Activated CD4-positive, alpha-beta T cell treated with anti-CD3 and anti-CD28 coated beads, Interleukin-2, amount 50 U/mL, for 16 hours (primary cell): ENCODE measurements at regions not wholly inside any gene's neighbourhood (a gene's known extent, or its start where the extent isn't known, plus 50 kb on each side); places are given as distances from the start of the nearest gene placed in this dataset.
"Not testable (repeated sequence)": the region's sequence is repeated elsewhere in the genome, so short reads cannot be mapped to it uniquely, and the experiment has no call there.

ENCODE experiments used
- DNase-seq: peaks from one replicate; pipeline ENCODE4 v3.0.0-alpha.2; 2020

DNA sequence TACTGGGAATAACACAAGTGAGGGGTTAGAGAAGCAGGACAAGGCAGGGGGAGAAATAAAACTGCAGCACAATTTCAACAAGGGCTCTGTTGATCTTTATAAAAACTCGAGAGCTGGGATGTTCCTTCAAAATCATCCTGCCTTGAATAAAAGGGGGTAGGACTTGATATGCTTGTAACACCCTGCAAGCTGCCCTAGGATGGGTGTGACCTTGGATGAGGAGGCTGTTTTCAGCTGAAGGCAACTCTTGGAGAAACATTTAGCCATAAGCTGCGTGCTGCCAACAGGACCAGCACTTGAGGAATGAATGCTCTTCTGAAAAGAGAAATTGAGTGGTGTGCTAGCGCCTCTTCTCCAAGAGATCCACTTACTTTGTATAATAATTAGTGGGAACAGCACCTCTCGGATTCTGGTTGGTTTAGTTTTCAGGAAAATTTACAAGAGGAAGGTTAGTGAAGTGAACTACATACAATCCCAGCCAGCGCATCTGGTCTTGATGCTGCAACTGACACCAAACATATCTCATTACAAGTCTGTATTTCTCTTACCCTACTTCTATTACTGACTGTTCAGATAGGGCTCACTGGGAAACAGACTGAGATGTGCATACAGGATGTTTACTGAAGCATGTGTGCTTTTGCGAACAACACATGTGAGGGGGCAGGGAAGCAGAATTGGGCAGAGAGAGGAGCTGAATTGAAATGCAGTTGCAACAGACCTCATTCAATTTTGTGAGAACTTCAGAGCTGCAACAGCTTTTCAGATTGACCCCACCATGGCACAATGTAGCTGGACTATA, 643.0 kb upstream of the GOLIM4 start:
- no peak for DNase-seq

DNA sequence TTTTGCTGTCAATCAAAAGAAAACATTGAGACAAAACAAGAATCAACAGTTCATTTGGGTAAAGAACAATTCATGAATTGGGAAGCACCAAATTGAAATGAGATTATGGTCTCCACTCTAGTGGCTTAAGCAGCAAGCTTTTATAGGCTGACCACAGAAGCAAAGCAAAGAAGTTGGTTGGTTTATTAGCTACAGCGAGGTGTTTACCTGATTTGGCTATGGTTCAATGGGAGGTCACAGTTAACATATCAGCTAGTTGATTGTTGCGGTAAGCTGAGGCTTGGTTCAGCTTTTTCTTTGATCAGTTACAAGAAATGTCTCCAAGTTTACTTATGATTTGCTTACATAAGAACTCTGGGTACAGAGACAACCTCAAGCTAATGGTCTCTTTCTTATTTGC, 640.5 kb upstream of the GOLIM4 start:
- no peak for DNase-seq

DNA sequence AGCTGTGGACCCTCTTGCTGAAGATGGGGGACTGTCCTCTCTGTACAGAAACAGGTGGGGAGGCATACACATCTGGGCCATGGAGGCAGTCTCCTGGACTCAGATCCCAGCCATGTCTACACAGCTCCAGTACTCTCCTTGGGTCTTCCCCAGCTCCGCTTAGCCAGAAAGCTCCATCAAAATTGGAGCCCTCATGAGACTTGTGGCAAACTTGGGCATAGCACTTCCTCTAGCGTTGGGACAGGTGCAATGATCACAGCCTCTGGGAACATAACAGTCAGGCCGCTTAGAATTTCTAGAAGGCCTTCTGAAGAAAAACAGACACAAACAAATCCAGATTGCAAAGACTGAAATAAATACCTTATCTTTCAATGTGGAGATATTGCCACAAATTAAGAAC, 634.3 kb upstream of the GOLIM4 start:
- no peak for DNase-seq

DNA sequence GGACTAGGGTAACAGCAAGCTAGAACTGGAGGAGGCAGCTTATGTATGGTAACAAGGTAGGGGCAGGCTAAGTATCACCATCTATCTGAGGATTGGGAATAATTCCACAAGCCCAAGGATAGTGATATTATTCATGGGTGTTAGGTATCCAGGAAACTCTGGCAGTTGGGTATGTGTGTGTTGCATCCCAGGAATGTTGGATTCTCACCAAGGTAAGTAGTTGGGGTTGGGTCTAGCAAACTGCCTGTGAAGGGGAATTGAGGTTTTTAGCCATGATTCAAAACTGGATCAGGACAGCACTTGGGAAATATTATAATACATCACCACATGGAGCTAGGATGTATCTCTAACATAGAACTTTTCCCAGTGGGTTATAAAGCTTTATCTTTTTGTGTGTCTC, 626.4 kb upstream of the GOLIM4 start:
- no peak for DNase-seq

DNA sequence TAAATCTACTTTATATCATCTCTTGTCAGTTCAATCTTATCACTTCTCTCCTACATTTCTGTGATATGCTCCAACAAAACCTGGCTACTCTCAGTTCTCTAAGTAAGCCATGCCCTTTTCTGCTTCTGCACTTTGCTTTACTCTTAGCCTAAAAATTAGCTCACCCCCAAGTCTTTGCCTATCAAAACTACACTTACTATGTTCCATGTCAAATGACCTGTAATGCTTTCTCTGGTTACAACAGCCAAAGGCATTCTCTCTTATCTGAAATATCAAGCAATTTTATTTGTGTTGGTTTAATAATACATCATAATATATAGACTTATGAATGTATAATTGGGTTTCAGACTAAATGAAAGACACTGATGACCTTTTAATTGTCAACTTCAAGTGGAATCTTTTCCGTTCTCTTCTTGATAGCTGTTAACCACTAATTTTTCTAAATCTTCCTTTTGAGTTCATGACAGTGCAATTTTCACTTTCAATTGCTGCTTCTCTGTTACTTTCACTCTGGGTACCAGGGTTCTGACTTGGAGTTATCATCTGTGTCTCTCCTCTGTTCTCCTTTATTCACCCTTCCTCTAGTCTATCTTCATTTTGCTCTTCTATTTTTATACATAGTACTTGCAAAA, 619.0 kb upstream of the GOLIM4 start:
- DNase-seq: peak; percentile 2

DNA sequence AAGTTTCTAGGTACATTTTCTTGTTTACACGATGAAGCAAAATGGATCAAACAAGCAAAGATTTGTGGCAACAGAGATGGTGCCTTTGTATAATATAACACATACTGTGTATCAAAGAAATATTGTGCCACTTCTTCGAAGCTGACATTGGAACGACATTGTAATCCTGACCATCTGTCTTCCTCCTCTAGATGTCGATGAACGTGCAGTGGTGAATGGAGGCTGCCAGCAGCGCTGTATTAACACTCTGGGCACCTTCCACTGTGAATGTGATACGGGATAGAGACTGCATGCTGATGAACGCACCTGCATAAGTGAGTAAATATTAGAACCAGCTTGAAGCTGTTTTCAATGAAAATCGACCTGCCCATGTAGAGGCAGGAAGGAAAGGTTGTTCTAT, 613.3 kb upstream of the GOLIM4 start:
- no peak for DNase-seq

DNA sequence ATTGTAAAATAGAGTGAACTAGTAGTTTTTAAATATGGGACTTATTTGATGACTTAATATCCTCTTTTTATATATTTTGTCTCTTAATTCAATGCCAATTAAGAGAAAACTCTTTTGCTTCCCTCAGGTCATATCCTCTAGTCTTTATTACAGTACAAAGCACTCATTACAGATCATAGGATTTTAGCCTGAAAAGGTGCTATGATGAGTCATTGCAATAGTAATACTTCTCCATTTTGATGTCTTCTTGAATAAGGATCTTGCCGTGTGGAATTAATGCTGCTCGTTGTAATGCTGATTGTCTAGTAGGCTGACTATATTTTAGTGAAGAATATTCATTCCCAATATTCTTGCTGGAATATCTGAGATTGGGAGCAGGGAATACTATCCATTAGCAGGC, 612.2 kb upstream of the GOLIM4 start:
- no peak for DNase-seq

DNA sequence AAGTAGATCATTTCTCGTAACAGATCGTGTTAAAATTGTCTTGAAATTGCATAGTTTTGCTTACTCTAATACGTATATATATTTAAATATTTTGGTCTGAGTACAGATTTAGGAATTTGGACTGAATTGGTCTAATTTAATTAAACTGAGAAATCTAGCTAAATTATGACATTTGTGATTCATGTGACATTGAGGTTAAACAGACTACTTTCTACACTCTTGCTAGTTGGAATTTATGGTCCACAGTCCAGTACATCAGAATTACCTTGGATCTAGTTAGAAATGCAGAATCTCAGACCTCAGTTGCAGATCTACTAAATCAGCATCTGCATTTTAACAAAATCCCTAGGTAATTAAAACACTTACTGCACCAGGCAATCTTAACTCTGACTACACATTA, 609.7 kb upstream of the GOLIM4 start:
- DNase-seq: no peak

DNA sequence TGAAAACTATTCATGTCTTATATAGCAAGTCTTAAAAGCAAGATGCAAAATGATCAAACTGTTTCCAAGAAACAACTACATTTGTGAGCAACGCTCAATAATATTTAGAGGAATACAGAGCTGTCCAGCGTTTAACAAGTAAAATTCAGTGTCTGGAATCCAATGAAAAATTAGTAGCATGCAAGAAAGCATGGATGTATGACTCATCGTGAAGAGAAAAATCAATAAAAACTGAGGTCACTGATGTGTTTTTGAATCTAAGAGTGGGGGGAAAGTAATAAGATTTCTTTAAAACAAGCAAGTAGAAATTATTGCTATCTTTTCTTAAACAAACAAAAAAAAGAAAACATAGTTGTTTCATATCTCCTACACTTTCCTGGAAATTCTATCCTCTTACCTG, 600.3 kb upstream of the GOLIM4 start:
- DNase-seq: no peak

DNA sequence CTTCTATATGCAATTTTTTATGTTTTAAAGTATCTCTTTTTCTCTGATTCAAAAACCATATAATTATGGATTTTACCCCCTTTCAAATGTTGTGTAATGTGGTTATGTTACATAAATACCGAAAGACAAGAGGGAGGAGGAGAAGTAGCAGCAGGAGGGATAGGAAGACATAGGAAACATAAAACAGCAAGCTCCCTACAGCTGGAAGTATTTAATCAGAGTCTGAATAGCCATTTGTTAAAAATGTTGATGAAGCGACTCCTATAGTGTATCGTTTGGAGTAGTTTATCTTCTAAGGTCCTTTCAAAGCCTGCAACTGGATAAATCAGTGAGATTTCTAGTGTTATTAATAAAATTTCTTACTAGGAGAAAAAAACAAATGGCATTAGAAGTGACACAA, 598.1 kb upstream of the GOLIM4 start:
- DNase-seq: no peak

DNA sequence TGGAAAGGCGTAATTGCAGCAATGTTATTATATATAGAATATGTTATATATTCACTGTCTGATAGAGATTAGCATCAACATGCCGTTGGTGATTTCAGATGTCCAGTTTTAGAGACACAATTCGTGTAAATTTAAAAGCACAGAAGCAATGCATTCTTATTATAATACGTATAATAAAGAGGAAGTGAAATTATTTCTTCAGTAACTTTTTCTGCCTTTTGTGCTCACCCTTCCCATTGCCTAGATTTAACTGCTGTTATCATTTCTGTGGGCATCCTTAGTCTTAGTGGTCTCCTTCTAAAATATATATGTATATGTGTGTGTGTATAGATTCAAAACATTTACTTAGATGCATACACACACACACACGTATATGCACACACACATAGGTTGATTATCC, 592.5 kb upstream of the GOLIM4 start:
- DNase-seq: no peak

DNA sequence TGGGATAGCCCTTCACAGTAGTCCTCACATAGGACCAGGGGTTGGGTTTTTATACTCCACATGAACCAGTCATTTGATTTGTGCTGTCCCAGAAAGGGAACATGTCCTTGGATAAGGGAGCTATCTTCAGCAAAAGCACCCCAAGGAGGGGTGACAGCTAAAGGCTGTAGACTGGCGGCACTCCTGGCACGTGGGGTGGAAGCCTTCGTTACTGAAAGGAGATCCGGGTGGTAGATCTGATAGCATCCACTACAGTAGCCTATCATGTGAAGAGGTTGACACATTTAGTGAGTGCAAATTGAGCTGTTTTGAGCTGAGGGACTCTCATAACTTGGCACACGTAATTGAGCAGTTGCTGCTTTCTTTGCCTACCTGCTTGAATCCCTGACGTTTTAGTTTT, 588.8 kb upstream of the GOLIM4 start:
- DNase-seq: no peak

DNA sequence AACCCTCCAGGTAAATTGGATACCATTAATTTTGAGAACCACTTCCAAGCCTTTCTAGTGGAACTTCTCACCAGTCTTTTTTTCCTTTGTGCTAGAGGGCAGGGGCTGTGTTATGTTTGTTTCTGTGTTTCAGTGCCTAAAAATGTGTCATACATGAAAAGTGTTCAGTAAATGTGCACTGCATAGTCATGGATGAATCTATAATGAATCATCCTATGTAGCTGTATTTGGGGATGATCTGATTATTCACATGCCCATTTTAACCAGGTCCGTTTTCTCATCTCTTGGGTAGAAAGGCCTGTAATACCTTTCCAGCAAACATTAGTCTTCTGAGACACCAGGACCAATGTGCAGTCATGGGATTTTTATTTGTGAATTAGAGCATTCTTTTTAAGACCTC, 583.0 kb upstream of the GOLIM4 start:
- DNase-seq: no peak

DNA sequence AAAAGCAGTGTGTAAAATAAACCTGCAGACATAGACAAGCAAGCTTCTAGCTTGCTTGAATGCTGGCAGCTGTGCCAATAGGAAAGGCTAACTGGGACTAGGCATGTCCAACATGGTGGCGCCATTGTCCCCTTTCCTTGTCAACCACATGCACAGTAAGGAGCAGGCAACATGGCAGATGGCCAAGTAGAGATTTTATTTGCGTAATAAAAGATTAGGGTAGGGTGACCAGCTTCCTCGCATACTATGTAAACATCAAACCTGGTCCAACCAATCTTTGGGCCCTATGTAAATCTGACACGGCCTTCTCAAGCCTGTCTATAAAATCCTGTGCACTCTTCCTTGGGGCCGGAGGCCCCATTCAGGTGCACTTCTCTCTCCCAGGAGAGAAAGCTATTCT, 575.4 kb upstream of the GOLIM4 start:
- no peak for DNase-seq

DNA sequence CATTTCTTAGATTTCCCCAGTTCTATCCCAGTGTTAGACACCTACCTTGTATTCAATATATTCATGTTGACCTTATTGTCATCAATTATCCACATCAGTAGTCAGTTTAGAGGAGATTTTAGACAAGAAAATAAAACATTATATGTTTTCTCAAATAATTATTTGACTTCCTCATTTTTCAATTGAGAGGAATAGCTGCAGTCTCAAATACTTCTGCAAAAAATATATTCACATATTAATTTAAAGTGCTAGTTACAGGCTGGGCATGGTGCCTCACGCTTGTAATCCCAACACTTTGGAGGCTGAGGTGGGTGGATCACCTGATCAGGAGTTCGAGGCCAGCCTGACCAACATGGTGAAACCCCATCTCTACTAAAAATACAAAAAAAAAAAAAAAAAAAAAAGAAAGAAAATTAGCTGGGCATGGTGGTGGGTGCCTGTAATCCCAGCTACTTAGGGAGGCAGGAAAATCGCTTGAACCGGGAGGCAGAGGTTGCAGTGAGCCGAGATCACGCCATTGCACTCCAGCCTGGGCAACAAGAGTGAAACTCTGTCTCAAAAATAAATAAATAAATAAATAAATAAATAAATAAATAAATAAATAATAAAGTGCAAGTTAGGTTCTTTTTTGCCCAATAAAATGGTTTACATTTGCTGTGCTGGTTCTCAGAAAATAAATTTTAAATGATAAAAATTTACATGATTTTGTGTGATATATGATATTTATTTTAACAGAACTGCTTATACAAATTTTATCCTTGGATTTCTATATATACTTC, 565.3 kb upstream of the GOLIM4 start:
- not testable (repeated sequence) for DNase-seq

DNA sequence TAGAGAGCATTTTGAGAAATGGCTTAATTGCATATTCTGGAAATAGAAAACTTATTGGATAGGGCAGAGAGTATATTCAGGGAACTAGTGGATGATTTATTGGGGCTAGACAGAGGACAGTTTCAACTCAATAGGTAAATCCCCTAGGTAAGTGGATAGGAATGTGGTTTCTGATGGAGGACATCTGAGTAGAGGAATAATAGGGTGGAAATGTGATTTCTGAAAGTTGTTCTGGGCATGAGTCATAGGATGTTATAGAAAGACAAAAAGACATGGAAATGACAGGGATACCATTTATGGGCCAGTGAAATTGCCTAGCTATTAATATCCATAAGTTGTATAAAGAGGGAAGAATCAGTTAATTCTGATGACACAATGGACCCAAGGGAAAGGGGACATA, 563.3 kb upstream of the GOLIM4 start:
- DNase-seq: no peak

DNA sequence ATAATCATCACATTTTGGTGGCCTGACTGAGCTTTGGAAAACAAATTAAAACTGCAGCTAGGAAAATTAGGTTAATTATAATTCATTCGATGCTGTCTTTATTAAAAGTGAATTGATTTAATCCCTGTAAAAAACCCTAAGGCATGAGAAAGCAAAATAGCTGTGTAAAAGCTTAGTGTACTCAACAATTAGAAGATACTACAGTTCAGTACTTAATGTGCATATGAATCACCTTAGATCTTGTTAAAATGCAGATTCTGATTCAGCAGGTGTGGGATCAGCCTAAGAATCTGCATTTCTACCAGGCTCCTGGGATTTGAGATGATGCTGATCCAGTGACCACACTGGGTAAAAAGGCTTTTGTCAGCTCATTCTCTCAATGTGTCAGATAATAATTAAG, 559.9 kb upstream of the GOLIM4 start:
- no peak for DNase-seq

DNA sequence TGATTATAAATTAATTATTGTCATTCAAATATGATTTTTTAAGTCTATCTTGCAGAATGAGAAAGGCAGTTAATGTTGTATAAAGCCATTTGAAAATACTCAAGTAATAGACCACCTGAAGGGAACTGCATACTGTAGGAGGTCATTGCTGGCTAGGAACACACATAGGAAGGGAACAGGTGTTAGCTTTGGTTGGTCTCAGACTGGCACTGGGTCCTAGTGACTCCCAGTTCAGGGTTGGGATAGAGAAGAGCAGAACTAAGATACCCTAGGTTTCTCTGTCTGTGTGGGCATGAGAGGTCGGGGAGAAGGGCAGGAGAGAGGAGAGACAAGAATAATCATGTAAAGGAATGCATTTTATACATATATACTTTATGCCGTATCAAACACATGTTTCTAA, 559.0 kb upstream of the GOLIM4 start:
- DNase-seq: no peak

DNA sequence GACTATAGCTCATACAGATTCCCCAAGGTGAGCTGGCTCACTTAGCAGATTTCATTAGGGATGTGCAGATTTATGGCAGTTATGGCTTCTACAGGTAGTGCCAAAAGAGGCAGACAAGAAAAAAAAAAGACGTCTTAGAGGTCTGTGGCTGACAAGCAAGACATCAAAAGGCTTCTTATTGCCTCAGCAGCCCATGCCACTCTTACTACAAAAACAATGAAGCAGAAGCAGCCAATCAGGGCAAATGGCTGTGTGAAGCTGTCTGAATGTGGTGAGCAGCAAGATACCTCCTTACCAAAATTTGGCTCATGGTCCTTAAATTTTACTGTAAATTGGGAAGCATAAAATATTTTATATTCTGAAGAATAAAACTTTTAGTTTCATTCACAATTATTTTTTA, 557.5 kb upstream of the GOLIM4 start:
- DNase-seq: no peak

DNA sequence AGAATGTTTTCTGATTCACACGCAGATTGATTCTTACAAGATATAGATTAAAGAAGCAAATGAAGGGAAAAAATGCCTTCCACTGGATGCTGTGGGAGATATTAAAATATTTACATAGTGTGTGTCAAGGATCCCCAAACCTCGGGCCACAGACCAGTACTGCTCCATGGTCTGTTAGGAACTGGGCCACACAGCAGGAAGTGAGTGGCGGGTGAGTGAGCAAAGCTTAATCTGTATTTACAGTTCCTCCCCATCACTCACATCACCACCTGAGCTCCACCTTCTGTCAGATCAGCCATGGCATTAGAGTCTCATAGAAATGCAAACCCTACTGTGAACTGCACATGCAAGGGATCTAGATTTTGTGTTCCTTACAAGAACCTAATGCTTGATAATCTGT, 552.6 kb upstream of the GOLIM4 start:
- no peak for DNase-seq

DNA sequence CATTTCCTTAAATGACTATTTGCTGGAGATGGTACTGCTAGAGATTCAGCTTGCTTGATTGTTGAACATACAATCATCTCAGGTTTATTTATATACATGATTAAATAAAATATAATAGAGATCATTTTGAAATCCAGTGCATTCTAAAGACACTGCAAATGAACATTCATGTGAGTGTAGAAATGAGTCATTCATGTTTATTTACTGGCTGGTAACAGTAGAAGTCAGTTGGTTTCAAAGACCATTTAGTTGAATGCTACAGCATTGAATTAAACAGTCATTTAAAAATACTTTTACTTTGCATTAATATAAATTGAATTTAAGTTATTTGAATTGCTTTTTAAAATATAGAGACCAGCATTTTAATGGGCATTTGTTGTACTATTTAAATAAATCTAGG, 551.9 kb upstream of the GOLIM4 start:
- no peak for DNase-seq

DNA sequence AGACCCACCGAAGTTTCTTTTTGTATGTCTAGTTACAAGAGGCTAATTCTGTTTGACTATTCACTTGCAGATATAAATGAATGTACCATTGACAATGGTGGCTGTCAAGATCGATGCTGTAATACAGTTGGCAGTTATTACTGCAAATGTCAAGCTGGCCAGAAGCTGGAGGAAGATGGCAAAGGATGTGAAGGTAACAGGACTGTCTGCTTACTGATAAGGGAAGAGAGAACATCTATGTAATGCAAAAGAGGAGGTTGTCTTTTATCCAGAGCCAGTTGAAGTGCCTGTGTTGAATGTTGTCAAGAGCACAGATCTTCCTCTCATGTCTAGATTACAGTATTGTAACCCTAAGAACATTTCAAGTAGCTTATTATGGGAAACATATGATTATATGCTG, 549.5 kb upstream of the GOLIM4 start:
- no peak for DNase-seq

DNA sequence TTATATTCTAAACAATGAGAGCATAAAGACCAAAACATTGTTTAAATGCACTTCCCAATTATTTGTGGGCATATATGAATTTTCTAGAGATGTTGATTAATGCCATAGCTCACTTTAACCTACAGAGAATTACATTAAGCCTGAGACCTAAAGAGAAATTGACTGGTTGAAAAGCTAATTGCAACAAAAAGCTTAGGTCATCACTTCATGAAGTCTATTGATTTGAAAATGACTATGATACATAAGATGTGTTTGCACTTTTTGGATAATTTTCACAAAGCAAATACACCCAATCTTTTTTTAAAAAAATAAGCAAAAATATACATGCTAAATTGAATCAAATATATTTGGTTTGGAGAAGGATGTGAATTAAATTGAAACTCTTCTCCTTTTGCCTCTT, 532.8 kb upstream of the GOLIM4 start:
- no peak for DNase-seq

DNA sequence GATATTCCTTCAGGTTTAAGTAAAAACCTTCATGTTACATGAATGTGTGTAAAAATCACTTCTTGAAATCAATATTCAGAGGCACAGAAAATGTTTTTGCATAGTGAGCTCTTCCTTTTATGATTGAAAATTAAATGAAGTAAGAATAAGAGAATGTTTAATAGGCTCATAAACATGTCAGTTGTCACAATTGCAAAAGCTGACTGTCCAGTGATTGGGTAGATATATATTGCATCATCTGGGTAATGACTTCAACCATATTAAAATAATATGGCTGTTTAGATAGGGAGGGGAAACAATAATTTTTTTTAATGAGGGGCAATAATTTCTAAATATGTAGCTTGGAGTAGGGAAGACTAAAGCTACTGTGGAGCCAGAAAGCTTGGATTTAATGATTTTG, 529.8 kb upstream of the GOLIM4 start:
- no peak for DNase-seq
